GM21367 (cell line): ENCODE measurements at regions not wholly inside any gene's neighbourhood (a gene's known extent, or its start where the extent isn't known, plus 50 kb on each side); places are given as distances from the start of the nearest gene placed in this dataset.

Source experiments
- ATAC-seq: cut with Tn5 transposase; IDR thresholded peaks from one replicate; pipeline ENCODE4 v1.9.1; 2021; ENCODE audit not compliant: unreplicated experiment

- no peak for ATAC-seq
Measured at GRCh38 chr15:58294681-58295254, 137.0 kb upstream of the LIPC start.

- ATAC-seq, result no peak
Measured at GRCh38 chr15:58295637-58296215, 136.1 kb upstream of the LIPC start.

DNA sequence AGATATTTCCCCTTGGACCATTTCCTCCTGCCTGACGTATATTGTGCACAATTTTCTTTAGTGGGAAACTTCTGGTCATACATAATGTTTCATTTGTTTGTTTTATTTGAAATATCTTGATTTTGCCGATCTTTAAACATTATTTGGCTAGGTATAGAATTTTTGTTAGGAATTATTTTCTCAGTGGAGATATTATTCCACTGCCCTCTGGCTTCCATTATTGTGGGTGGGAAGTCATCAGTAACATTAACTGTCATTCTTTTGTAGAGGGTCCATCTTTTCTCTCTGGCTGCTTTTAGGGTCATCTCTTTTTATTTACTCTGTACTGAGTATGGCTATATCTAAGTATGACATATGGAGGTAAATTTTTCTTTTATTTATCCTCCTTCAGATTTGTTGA is 135.5 kb upstream of the LIPC start:
- no peak for ATAC-seq

GRCh38 chr15:58297639-58298038 is 134.2 kb upstream of the LIPC start:
- no peak for ATAC-seq

DNA sequence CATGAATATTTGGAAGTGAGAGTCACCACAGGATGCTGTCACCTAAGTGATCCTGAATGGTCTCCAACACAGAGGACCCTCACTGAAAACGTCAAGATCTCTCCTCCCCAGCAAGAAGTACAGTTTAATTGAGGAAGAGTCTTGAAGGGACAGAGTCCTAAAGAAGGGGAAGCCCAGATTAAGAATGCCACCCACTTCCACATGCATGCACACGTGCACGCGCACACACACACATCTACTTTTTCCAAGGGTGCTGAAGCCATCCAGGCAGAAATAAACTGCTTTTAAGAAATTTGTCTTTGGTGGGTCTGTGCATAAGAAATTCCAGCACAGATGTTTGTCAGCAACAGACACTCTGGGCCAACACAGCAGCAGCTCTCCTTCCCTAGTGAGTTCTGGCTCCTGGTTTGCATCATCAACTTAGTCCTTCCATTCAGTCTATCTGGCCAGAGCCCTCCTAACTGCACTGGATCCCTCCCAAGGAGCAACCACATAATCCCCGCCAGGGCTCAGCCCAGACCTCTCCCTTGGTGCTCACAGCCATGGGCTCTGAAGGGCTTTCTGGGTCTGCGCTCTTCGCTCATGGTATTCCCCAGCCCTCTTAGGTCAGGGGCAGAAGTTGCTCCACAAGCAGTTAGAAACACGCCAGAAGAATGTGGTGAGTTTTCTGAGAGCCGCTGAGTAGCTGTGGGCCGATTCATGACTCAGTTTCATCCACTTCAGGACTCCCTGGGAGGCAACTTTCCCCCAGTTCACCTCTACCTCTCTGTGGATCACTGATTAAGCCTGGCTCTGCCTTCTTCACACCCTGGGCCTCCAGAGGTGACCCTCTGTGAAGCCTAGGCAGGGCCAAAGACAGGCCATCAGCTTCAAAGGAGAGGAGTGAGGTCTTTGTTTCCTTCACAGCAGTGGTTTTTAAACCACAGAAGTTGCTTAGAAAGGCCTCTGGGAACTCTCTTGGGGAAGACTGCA is 132.6 kb upstream of the LIPC start:
- no peak for ATAC-seq

- ATAC-seq, result no peak
Measured at GRCh38 chr15:58302832-58303231, 129.0 kb upstream of the LIPC start.

GRCh38 chr15:58303236-58303635 is 128.6 kb upstream of the LIPC start:
- no peak for ATAC-seq

DNA sequence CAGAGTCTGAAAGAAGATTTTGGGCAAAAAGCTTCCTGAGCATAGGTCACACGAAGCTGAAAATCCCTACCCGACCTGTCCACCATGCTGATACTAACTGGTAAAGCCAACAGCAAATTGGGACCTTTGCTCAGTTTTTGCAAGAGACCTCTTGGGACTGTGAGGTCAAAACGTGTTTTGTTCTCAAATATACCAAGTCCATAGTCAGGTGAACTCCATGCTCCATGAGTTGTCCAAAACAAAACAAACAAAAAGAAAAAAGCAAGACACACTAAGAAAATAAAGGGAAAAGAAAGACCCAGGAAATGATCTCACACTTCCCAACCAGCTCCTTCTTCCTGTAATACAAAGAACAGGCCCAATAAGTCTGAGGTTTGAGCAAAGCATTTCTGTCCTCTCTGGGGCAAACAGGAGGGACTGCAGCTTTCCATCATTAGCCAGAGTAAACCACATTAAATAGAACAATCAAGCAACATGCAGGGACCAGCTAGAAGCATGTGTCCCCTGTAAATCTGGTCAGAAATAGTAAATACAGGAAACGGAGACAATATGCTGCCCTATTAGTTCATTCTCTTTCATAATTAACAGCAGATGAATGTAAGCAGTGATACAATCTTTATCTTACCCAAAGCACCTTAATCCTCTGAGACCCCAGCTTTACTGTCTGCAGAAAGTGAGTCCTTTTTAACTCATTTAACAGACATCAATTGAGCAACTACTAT is 125.0 kb upstream of the LIPC start:
- ATAC-seq, result no peak

DNA sequence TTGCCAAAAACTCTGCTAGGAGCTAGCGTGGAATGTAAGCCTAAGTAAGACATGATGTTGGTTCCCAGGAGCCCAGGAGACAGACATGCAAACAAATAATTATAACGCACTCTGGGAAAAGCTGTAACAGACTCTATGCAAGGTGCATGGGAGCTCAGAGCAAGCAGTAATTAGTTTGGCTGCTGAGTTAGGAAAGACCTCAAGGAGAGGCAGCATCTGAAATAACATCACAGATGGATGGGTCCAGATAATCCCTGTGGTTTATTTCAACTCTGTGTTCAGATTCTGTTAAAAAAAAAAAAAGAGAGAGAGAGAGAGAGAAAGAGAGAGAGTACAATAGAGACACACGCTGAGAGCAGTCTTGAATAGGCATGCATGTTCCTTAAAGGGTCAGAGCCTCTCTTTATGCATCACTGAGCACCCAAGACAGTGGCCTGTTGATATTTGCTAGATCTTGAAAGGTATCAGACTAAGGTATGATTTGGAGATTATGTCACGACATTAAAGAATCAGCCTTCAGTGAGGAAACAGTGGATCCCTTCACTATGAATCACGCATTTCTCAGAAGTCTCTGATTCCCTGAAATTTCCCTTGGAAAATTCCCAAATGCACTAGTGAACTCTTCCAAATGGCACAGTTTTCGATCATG is 124.4 kb upstream of the LIPC start:
- ATAC-seq, result no peak

DNA sequence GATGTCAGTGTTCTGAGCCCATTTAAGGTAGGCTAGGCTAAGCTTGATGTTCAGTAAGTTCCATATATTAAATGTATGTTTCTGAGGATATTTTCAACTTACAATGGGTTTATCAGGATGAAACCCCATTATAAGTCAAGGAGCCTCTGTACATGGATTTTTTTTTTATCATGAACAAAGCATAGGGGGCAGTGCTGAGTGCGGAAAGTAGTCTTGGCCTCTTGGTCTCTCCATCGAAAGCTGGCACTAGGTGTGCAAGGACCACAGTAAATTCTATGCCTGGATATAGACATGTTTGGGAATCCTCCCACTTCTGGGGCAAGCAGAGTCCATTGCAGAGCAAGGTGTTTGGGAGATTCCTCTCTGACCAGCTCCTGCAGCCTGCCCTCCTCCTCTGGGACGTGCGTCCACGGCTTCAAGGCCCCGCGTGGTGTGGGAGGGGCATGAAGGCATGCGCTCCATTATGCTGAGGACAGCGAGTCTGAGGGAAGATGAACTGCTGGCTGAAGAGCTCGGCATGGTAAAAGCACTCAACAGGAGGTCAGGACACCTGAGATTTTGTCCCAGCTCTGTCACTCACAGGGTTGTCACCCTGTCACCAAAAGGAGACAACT is 122.9 kb upstream of the LIPC start:
- ATAC-seq, result no peak

- no peak for ATAC-seq
Measured at GRCh38 chr15:58309963-58310928, 121.5 kb upstream of the LIPC start.

DNA sequence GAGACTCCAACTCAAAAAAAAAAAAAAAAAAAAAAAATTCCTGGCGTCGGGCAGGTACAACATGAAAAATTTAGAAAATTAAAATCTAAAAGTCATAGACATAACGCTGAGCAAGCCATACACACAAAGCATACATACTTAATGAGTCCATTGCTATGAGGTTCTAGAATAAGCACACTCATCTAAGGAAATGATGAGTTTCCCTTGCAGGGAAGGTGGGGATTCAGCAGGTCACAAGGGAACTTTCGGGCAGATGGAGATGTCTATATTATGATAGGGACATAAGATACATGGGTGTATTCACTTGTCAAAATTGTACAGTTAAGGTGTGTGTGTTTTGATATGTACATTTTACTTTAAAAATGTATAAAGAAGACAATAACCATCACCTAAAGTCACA is 120.2 kb upstream of the LIPC start:
- no peak for ATAC-seq

DNA sequence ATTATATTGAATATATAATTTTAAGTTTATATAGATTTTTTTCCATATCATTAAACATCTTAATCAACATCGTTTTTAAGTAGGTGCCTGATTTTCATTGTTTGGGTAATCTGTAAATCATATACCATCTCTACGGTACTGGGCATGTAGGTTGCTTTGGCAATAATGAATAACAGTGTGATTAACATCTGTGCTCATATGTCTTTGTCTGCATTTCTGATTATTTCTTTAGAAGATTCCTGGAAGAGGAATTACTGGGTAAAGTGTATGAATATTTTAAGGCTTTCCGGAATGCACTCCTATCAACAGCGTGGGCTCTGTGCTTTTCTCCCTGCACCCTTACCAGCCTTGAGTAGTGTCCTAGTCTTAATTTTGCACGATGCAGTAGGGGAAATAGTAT is 119.8 kb upstream of the LIPC start:
- no peak for ATAC-seq

DNA sequence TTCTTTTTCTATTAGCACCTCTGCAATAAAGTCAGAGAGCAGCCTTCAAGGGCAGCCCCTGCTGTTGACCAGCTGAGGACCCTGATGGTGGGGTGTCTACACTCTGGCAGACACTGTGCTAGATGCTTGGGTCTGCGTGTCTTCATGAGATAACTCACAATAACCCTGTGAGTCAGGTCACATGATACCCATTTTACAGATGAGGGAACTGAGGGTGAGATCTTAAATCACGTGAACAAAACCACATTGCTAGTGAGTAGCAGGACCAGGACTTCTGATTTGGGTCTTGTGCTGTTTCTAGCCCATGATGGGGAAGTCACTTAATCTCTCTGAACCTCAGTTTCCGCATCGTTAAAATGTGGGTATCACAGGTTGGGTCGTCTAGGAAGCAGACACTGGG is 118.5 kb upstream of the LIPC start:
- no peak for ATAC-seq

DNA sequence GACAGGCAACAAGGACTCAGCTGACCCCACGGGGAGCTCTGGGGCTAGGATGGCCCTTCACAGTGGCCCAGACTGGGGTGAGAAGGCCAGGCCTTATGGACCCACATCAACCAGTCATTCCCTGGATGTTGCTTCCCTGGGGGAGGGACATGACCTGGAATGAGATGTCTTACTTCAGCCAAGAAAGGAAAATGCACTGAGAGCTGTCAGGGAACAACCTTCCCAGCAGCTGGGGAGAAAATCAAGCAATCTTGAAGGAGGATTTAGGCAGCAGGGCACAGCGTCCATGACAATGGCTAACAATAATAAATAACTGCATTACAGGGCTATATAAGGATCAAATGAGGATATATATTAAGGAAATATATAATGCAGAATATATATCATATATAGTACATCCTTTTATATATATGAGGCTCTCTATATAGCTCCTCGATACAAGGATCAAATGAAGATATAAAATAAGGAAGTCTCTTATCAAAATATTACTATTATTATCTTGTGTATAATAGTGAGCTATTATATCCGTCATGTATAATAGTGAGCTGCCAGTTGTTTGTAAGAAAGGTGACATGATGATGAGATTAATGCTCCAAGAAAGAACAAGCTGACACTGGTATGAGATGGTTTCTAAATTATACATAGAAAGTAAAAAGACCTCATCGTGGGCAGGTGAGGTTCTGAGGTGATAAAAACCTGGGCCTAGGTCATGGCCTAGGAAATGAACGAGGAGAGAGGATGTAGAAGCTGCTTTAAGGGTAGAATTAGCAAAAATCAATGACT is 117.8 kb upstream of the LIPC start:
- no peak for ATAC-seq

- no peak for ATAC-seq
Measured at GRCh38 chr15:58314593-58315216, 117.1 kb upstream of the LIPC start.

GRCh38 chr15:58318517-58318916 is 113.3 kb upstream of the LIPC start:
- ATAC-seq, result no peak

DNA sequence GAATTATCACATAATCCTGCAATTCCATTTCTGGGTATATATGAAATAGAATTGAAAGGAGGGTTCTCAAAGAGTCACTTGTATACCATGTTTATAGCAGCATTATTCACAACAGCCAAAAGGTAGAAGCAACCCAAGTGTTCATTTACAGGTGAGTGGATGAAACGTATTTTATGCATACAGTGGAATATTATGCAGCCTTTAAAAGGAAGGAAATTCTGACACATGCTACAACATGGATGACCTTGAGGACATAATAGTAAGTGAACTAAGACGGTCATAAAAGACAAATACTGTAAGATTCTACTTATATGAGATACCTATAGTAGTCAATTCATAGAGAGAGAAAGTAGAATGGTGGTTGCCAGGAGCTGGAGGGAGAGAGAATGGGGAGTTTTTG is 110.8 kb upstream of the LIPC start:
- ATAC-seq, result no peak
